OCI-LY7 (cell line): ENCODE measurements at regions not wholly inside any gene's neighbourhood (a gene's known extent, or its start where the extent isn't known, plus 50 kb on each side); places are given as distances from the start of the nearest gene placed in this dataset.

ENCODE experiments used
- BruUV-seq: library from RNA; stranded (reverse); fragments of 400-500 nt; replicated peaks from 2 replicates; lab custom pipeline; 2021; lab: Mats Ljungman, UMichigan
- CTCF ChIA-PET: fragments of 300-600 bp; sonication (Branson Sonifier 250); formaldehyde crosslinking; loops from one replicate; lab custom pipeline; 2022; ENCODE audit warnings: antibody characterized with exemption; ENCODE audit not compliant: unreplicated experiment; lab: Charles Lee
- POLR2A ChIA-PET: fragments of 300-600 bp; sonication (Branson Sonifier 250); formaldehyde crosslinking; loops from one replicate; lab custom pipeline; 2022; ENCODE audit warnings: antibody characterized with exemption; lab: Charles Lee
- DNase-seq: peaks from one replicate; pipeline ENCODE4 v3.0.0-alpha.2; 2015; ENCODE audit warnings: low spot score
- H2AFZ ChIP-seq: fragments of 200-600 bp; sonication (generic), shearing (Covaris generic); 2 replicates; pipeline ENCODE4 v1.6.1; 2014; ENCODE audit warnings: mild to moderate bottlenecking, antibody characterized with exemption, low read length, moderate library complexity
- H3K27ac ChIP-seq: fragments of 200-600 bp; sonication (generic); 2 replicates; pipeline ENCODE4 v1.5.1; 2014; ENCODE audit warnings: mixed run types, low read depth, mild to moderate bottlenecking, moderate library complexity, low read length, inconsistent platforms; ENCODE audit not compliant: poor library complexity, severe bottlenecking
- H3K36me3 ChIP-seq: fragments of 200-600 bp; sonication (generic); 2 replicates; pipeline ENCODE4 v1.6.1; 2014; ENCODE audit warnings: mild to moderate bottlenecking, antibody characterized with exemption, low read length, moderate library complexity, mixed read lengths; ENCODE audit not compliant: insufficient read depth
- H3K4me1 ChIP-seq: fragments of 200-600 bp; sonication (generic); 2 replicates; pipeline ENCODE4 v1.5.1; 2014; ENCODE audit warnings: mild to moderate bottlenecking, low read length; ENCODE audit not compliant: insufficient read depth, poor library complexity, severe bottlenecking
- H3K4me2 ChIP-seq: fragments of 200-600 bp; sonication (generic); 2 replicates; pipeline ENCODE4 v1.6.1; 2014; ENCODE audit warnings: mild to moderate bottlenecking, low read length
- H3K4me3 ChIP-seq: fragments of 200-600 bp; sonication (generic); 2 replicates; pipeline ENCODE4 v1.5.1; 2014; ENCODE audit warnings: mild to moderate bottlenecking, low read depth, low read length; ENCODE audit not compliant: poor library complexity, severe bottlenecking
- H3K79me2 ChIP-seq: fragments of 200-600 bp; sonication (generic); 2 replicates; pipeline ENCODE4 v1.6.1; 2016; ENCODE audit warnings: low read depth, mild to moderate bottlenecking, low read length, moderate library complexity, mixed read lengths; ENCODE audit not compliant: insufficient read depth
- H3K9me2 ChIP-seq: fragments of 200-600 bp; sonication (generic); 2 replicates; pipeline ENCODE4 v1.6.1; 2016; ENCODE audit warnings: mild to moderate bottlenecking, low read length, mixed read lengths; ENCODE audit not compliant: insufficient read depth
- H3K9me3 ChIP-seq: fragments of 200-600 bp; sonication (generic); 2 replicates; pipeline ENCODE4 v1.6.1; 2014; ENCODE audit warnings: mild to moderate bottlenecking, mixed run types, low read length, mixed read lengths
- H4K20me1 ChIP-seq: fragments of 200-600 bp; sonication (generic); 2 replicates; pipeline ENCODE4 v1.6.1; 2014; ENCODE audit warnings: mild to moderate bottlenecking, antibody characterized with exemption, low read length, moderate library complexity, mixed read lengths; ENCODE audit not compliant: insufficient read depth
- CTCF ChIP-seq: fragments of 200-600 bp; sonication (generic); conservative IDR thresholded peaks from 2 replicates; pipeline ENCODE4 v1.5.1; 2014; ENCODE audit warnings: mild to moderate bottlenecking, antibody characterized with exemption, low read length, moderate library complexity, mixed read lengths
- EZH2phosphoT487 ChIP-seq: fragments of 200-600 bp; sonication (generic); IDR thresholded peaks from 2 replicates; pipeline ENCODE4 v1.6.1; 2018; ENCODE audit warnings: low read depth, borderline replicate concordance, mild to moderate bottlenecking, mixed run types, antibody characterized with exemption, low read length, moderate library complexity, mixed read lengths
- intact Hi-C: fragments of 100-400 bp; cut with micrococcal nuclease; formaldehyde crosslinking; loops from one replicate; pipeline ENCODE4 v1.10.0; 2022; ENCODE audit not compliant: unreplicated experiment

- H3K4me2 ChIP-seq: no peak overlapping the region
- H3K27ac ChIP-seq: no peak overlapping the region
- no TSS peak for BruUV-seq
- H3K4me3 ChIP-seq: no peak overlapping the region
- no peak for DNase-seq
- H3K9me3 ChIP-seq: no peaks in the 10 kb centered on the region
- H4K20me1 ChIP-seq: no peaks in the 10 kb centered on the region
- TF ChIP-seq CTCF (no peak), EZH2phosphoT487 (no peak)
- ChIA-PET POLR2A (interaction anchor here (0.5 kb wide), 1 partner anchor 9 kb away, joined by 4 read pairs; no protein-coding TSS in a partner anchor), CTCF (no interaction called here)
- H3K4me1 ChIP-seq: no peaks in the 10 kb centered on the region
- H3K79me2 ChIP-seq: no peaks in the 10 kb centered on the region
- H2AFZ ChIP-seq: no peak overlapping the region
- no peaks in the 10 kb centered on the region for H3K36me3 ChIP-seq
- H3K9me2 ChIP-seq: no peaks in the 10 kb centered on the region
- intact Hi-C loops: no loop called here
Observed at GRCh38 chr1:59238993-59239392, 57.9 kb upstream of the FGGY start.

- Histone ChIP-seq H3K27ac (no peak overlapping the region), H3K4me1 (no peaks in the 10 kb centered on the region), H2AFZ (no peak overlapping the region), H3K79me2 (no peaks in the 10 kb centered on the region), H3K9me2 (no peaks in the 10 kb centered on the region), H3K9me3 (no peaks in the 10 kb centered on the region), H3K36me3 (no peaks in the 10 kb centered on the region), H3K4me2 (no peak overlapping the region), H4K20me1 (no peaks in the 10 kb centered on the region), H3K4me3 (no peak overlapping the region)
- DNase-seq: no peak
- BruUV-seq: no TSS peak
- ChIA-PET POLR2A (interaction anchor here (0.7 kb wide), 1 partner anchor 31 kb away, joined by 3 read pairs; no protein-coding TSS in a partner anchor), CTCF (no interaction called here)
- intact Hi-C loops: no loop called here
- TF ChIP-seq EZH2phosphoT487 (no peak), CTCF (no peak)
Observed at GRCh38 chr1:59241909-59242308, 55.0 kb upstream of the FGGY start.

- POLR2A ChIA-PET: interaction anchor here (0.8 kb wide), 1 partner anchor 9 kb away, joined by 3 read pairs; no protein-coding TSS in a partner anchor
- H3K9me2 ChIP-seq: no peaks in the 10 kb centered on the region
- H3K9me3 ChIP-seq: no peaks in the 10 kb centered on the region
- BruUV-seq: no TSS peak
- intact Hi-C loops: no loop called here
- no peaks in the 10 kb centered on the region for H3K4me1 ChIP-seq
- no peak for TF ChIP-seq CTCF
- TF ChIP-seq EZH2phosphoT487: no peak
- no peak overlapping the region for H3K4me3 ChIP-seq
- H4K20me1 ChIP-seq: no peaks in the 10 kb centered on the region
- H3K36me3 ChIP-seq: no peaks in the 10 kb centered on the region
- CTCF ChIA-PET: no interaction called here
- H3K4me2 ChIP-seq: no peak overlapping the region
- no peaks in the 10 kb centered on the region for H3K79me2 ChIP-seq
- no peak overlapping the region for H3K27ac ChIP-seq
- no peak overlapping the region for H2AFZ ChIP-seq
- DNase-seq: no peak
Observed at GRCh38 chr1:59242370-59242769, 54.5 kb upstream of the FGGY start.
